Loucy (cell line): ENCODE measurements at regions not wholly inside any gene's neighbourhood (a gene's known extent, or its start where the extent isn't known, plus 50 kb on each side); places are given as distances from the start of the nearest gene placed in this dataset.

Source experiments
- H2AFZ ChIP-seq: fragments of 200-600 bp; sonication (generic); 2 replicates; pipeline ENCODE4 v1.6.0; 2016; ENCODE audit warnings: antibody characterized with exemption, mild to moderate bottlenecking, low read length, moderate library complexity
- H3F3A ChIP-seq: fragments of 200-600 bp; 2 replicates; pipeline ENCODE4 v1.6.0; 2016; ENCODE audit warnings: antibody characterized with exemption, low read depth, mild to moderate bottlenecking
- H3K27me3 ChIP-seq: fragments of 200-600 bp; sonication (generic); 2 replicates; pipeline ENCODE4 v1.6.1; 2014; ENCODE audit warnings: low read length, mild to moderate bottlenecking; ENCODE audit not compliant: insufficient read depth, poor library complexity, severe bottlenecking
- H3K36me3 ChIP-seq: fragments of 200-600 bp; sonication (generic); 2 replicates; pipeline ENCODE4 v1.6.1; 2016; ENCODE audit warnings: low read length; ENCODE audit not compliant: insufficient read depth
- H3K4me1 ChIP-seq: fragments of 200-600 bp; sonication (generic); 2 replicates; pipeline ENCODE4 v1.5.1; 2014; ENCODE audit warnings: low read length, mild to moderate bottlenecking; ENCODE audit not compliant: insufficient read depth, poor library complexity, severe bottlenecking
- H3K4me2 ChIP-seq: fragments of 200-600 bp; sonication (generic); 2 replicates; pipeline ENCODE4 v1.6.0; 2014; ENCODE audit warnings: antibody characterized with exemption, low read length, low read depth, mild to moderate bottlenecking; ENCODE audit not compliant: poor library complexity, severe bottlenecking
- H3K4me3 ChIP-seq: fragments of 200-600 bp; sonication (generic); 2 replicates; pipeline ENCODE4 v1.5.1; 2014; ENCODE audit warnings: low read length, mild to moderate bottlenecking, mixed read lengths; ENCODE audit not compliant: poor library complexity, severe bottlenecking
- H3K79me2 ChIP-seq: fragments of 200-600 bp; sonication (generic); 2 replicates; pipeline ENCODE4 v1.6.1; 2014; ENCODE audit warnings: low read length; ENCODE audit not compliant: insufficient read depth
- H3K9ac ChIP-seq: fragments of 200-600 bp; sonication (generic); 2 replicates; pipeline ENCODE4 v1.6.0; 2014; ENCODE audit warnings: mild to moderate bottlenecking, low read depth, low read length, moderate library complexity; ENCODE audit not compliant: poor library complexity, severe bottlenecking
- H3K9me2 ChIP-seq: fragments of 200-600 bp; sonication (generic); replicated peaks from 2 replicates; pipeline ENCODE4 v1.6.1; 2016; ENCODE audit warnings: low read depth, low read length, mixed read lengths
- H3K9me3 ChIP-seq: fragments of 200-600 bp; sonication (generic); 2 replicates; pipeline ENCODE4 v1.6.1; 2014; ENCODE audit warnings: mild to moderate bottlenecking, antibody characterized with exemption, low read length, low read depth; ENCODE audit not compliant: insufficient read depth
- H4K20me1 ChIP-seq: fragments of 200-600 bp; sonication (generic); 2 replicates; pipeline ENCODE4 v1.6.0; 2014; ENCODE audit warnings: antibody characterized with exemption, low read length, mild to moderate bottlenecking; ENCODE audit not compliant: insufficient read depth, poor library complexity, severe bottlenecking
- CTCF ChIP-seq: fragments of 200-600 bp; sonication (generic); conservative IDR thresholded peaks from 2 replicates; pipeline ENCODE4 v1.5.1; 2014; ENCODE audit warnings: mild to moderate bottlenecking, antibody characterized with exemption, low read length
- EZH2phosphoT487 ChIP-seq: fragments of 200-600 bp; IDR thresholded peaks from 2 replicates; pipeline ENCODE4 v1.6.1; 2018; ENCODE audit warnings: antibody characterized with exemption, mild to moderate bottlenecking, moderate library complexity, borderline replicate concordance

DNA sequence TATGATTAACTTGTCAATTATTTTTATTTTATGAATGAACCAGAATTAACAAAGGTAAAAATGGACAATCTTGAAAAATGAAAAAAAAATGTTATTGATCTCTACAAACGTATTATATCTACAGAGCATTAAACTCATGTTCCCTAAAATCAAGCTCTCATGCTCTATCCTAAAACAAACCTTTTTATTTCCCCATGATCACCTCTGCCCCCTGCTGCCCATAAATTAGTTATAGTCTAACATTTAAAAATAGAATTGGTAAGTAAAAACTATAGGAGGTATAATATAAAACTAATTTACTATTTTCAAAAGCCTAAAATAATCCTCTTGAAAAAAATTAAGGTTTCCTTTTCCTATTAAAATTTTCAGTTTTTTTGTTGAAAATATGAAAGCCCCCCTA, 168.0 kb upstream of the POU5F2 start:
- Histone ChIP-seq H3K79me2 (no peaks in the 10 kb centered on the region), H3K36me3 (no peaks in the 10 kb centered on the region), H3K4me2 (no peak overlapping the region), H3F3A (no peaks in the 10 kb centered on the region), H4K20me1 (no peaks in the 10 kb centered on the region), H3K4me3 (no peak overlapping the region), H3K27me3 (no peaks in the 10 kb centered on the region), H3K9me2 (no peaks in the 10 kb centered on the region), H2AFZ (no peak overlapping the region), H3K9ac (no peak overlapping the region), H3K9me3 (no peaks in the 10 kb centered on the region), H3K4me1 (no peaks in the 10 kb centered on the region)
- TF ChIP-seq EZH2phosphoT487 (no peak), CTCF (0 out of 2 replicates have a peak, but pooled peaks have one; percentile 19)

- H3F3A ChIP-seq = no peaks in the 10 kb centered on the region
- TF ChIP-seq CTCF = no peak
- TF ChIP-seq EZH2phosphoT487 = no peak
- no peaks in the 10 kb centered on the region for H3K9me3 ChIP-seq
Measured at GRCh38 chr5:93904917-93905316, 163.5 kb upstream of the POU5F2 start.

GRCh38 chr5:93902288-93902687, 160.9 kb upstream of the POU5F2 start:
- H3K4me3 ChIP-seq = no peak overlapping the region

More at GRCh38 chr5:93904917-93905316, 163.5 kb upstream of the POU5F2 start:
- Histone ChIP-seq H3K36me3 (no peaks in the 10 kb centered on the region), H3K9ac (no peak overlapping the region), H3K27me3 (no peaks in the 10 kb centered on the region), H3K4me1 (no peaks in the 10 kb centered on the region), H3K4me3 (no peak overlapping the region), H3K4me2 (no peak overlapping the region), H3K79me2 (no peaks in the 10 kb centered on the region), H3K9me2 (no peaks in the 10 kb centered on the region), H2AFZ (no peak overlapping the region), H4K20me1 (no peaks in the 10 kb centered on the region)

More at GRCh38 chr5:93902288-93902687, 160.9 kb upstream of the POU5F2 start:
- Histone ChIP-seq H2AFZ (no peak overlapping the region), H3F3A (no peaks in the 10 kb centered on the region), H3K9ac (no peak overlapping the region), H3K4me2 (no peak overlapping the region), H3K9me2 (no peaks in the 10 kb centered on the region), H3K9me3 (no peaks in the 10 kb centered on the region), H3K27me3 (no peaks in the 10 kb centered on the region), H3K36me3 (no peaks in the 10 kb centered on the region), H4K20me1 (no peaks in the 10 kb centered on the region), H3K4me1 (no peaks in the 10 kb centered on the region), H3K79me2 (no peaks in the 10 kb centered on the region)
- TF ChIP-seq EZH2phosphoT487 (no peak), CTCF (no peak)
